ENCODE measurements at regions not wholly inside any gene's neighbourhood (a gene's known extent, or its start where the extent isn't known, plus 50 kb on each side); places are given as distances from the start of the nearest gene placed in this dataset.
"Not testable (repeated sequence)": the region's sequence is repeated elsewhere in the genome, so short reads cannot be mapped to it uniquely, and the experiment has no call there.

GRCh38 chr6:68144667-68145066 is 490.4 kb upstream of the ADGRB3 start:
- H3K9me3 Mint-ChIP-seq: peaks cover 9% of the 10 kb centered on the region
- ChIA-PET CTCF (no interaction called here), POLR2A (no interaction called here)
- no peak for DNase-seq
- no peaks in the 10 kb centered on the region for H3K27me3 Mint-ChIP-seq
- no peaks in the 10 kb centered on the region for H3K36me3 Mint-ChIP-seq (ENCODE audit: low read depth)
- no peak overlapping the region for H3K4me3 Mint-ChIP-seq
- H3K27ac Mint-ChIP-seq: no peak overlapping the region
- no peaks in the 10 kb centered on the region for H3K4me1 Mint-ChIP-seq

DNA sequence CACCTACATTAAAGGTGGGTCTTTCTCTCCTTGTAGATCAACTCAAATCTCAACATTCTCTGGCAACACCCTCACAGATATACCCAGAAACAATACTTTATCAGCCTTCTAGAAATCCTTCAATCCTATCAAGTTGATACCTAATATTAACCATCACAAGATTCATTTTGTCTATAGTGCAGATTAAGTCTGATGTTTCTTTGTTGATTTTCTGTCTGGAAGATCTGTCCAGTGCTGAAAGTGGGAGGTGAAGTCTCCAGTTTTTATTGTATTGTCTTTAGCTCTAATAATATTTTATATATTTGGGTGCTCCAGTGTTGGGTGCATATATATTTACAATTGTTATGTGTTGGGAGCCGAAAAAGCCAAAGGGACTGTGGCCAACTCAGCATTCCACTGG is 493.9 kb upstream of the ADGRB3 start:
- CTCF ChIA-PET: no interaction called here
- Mint-ChIP-seq H3K9me3 (peaks cover 12% of the 10 kb centered on the region), H3K27ac (no peak overlapping the region), H3K4me3 (no peak overlapping the region), H3K27me3 (no peaks in the 10 kb centered on the region), H3K36me3 (ENCODE audit: low read depth) (no peaks in the 10 kb centered on the region), H3K4me1 (no peaks in the 10 kb centered on the region)
- POLR2A ChIA-PET: no interaction called here
- DNase-seq: no peak

DNA sequence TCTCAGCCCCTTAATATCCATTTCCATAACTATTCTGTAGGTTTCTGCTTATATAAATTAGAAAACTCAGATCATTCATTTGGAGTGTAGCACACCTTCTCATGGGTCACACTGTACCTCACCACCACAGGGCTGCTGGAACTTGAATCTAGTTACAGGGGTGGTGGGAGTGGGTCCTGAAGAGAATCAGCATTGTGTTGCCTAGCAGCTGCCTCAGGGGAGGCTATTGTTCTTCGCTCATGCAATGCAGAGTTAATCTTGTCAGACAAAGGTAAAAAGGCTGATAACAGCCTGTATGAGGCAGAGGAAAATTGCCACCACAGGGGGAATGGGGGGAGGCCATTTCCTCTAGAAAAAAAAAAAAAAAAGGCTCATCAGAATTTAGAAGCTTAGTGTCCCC is 496.0 kb upstream of the ADGRB3 start:
- no peaks in the 10 kb centered on the region for H3K36me3 Mint-ChIP-seq (ENCODE audit: low read depth)
- no peaks in the 10 kb centered on the region for H3K27me3 Mint-ChIP-seq
- no peaks in the 10 kb centered on the region for H3K4me1 Mint-ChIP-seq
- CTCF ChIA-PET: no interaction called here
- no peak overlapping the region for H3K27ac Mint-ChIP-seq
- DNase-seq: no peak
- POLR2A ChIA-PET: no interaction called here
- no peak overlapping the region for H3K4me3 Mint-ChIP-seq
- peaks cover 13% of the 10 kb centered on the region for H3K9me3 Mint-ChIP-seq

GRCh38 chr6:68134796-68135195 is 500.3 kb upstream of the ADGRB3 start:
- ChIA-PET POLR2A (no interaction called here), CTCF (no interaction called here)
- H3K4me1 Mint-ChIP-seq: no peaks in the 10 kb centered on the region
- H3K4me3 Mint-ChIP-seq: no peak overlapping the region
- peaks cover 10% of the 10 kb centered on the region for H3K9me3 Mint-ChIP-seq
- H3K36me3 Mint-ChIP-seq (ENCODE audit: low read depth): no peaks in the 10 kb centered on the region
- H3K27ac Mint-ChIP-seq: no peak overlapping the region
- no peak for DNase-seq
- H3K27me3 Mint-ChIP-seq: no peaks in the 10 kb centered on the region

DNA sequence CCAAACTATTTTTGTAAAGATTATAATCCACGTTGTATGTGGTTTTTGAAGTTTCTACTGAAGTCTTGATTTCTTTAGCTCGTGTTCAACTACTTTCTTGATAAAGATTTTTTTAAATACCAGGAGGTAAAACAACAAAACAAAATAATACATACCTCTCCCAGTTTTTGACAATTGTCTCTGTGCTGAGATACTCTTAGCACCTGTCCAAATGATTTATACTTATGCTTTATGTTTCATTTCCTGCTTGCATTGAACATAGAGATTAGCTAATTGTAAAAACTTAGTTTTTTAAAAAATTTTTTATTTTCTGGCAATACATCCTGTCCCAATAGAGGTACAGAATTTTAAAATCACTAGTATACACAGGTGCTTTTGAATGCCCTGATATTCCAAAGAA is 506.9 kb upstream of the ADGRB3 start:
- Mint-ChIP-seq H3K36me3 (ENCODE audit: low read depth) (no peaks in the 10 kb centered on the region), H3K4me1 (no peaks in the 10 kb centered on the region), H3K4me3 (no peak overlapping the region), H3K27ac (no peak overlapping the region), H3K27me3 (no peaks in the 10 kb centered on the region), H3K9me3 (peaks cover 3% of the 10 kb centered on the region)
- POLR2A ChIA-PET: no interaction called here
- DNase-seq: no peak
- CTCF ChIA-PET: no interaction called here

DNA sequence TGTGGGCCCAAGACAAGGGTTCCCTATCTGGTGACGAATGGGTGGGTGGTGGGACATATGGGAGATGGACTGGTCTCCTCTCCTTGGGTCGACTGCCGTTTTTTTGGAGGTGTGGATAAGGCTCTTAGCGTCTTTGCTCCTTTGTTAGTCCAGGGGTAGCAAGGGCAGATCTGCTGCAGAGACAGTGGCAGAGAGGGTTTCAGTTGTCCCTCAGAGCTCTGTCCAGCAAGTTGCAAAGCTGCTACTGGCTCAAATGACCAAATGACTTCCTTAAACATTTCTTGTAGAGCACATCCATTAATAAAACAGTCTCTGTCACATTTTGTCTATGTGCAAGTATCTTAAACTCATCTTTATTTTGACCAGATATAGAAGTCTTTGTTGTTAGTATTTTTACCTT is 508.0 kb upstream of the ADGRB3 start:
- Mint-ChIP-seq H3K27me3 (no peaks in the 10 kb centered on the region), H3K27ac (no peak overlapping the region), H3K4me3 (no peak overlapping the region), H3K36me3 (ENCODE audit: low read depth) (no peaks in the 10 kb centered on the region), H3K4me1 (no peaks in the 10 kb centered on the region), H3K9me3 (peaks cover 10% of the 10 kb centered on the region)
- DNase-seq: no peak
- ChIA-PET POLR2A (no interaction called here), CTCF (no interaction called here)

DNA sequence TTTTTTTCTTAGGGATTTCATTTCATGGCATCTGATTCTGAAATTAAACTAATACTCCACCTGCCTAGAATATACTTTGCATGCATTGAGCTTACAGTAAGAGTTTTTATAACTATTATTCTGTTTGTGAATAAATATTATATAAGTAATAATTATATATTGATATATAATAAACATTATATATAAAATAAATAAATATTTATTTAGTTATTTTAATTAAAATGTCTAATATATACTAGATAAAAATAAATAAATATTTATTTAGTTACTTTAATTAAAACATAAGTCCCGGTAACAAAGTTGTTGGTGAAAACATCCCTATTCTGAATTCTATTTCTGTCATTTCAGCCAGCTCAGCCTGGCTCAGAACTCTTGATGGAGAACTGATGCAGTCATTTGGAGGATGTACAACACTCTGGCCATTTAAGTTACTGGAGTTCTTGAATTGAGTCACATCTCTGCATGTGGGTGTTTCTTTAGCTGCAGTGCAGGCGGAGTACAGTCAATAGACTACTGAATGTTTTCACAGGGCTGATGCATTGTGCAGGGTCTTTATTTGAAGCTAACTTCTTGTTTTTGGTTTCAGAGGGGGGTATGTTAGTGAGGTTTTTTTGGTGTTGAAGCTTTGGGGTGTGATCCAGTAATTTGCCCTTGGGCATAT is 508.9 kb upstream of the ADGRB3 start:
- peaks cover 9% of the 10 kb centered on the region for H3K9me3 Mint-ChIP-seq
- no peaks in the 10 kb centered on the region for H3K27me3 Mint-ChIP-seq
- no peak overlapping the region for H3K27ac Mint-ChIP-seq
- ChIA-PET CTCF (no interaction called here), POLR2A (no interaction called here)
- H3K4me1 Mint-ChIP-seq: no peaks in the 10 kb centered on the region
- DNase-seq: no peak
- H3K36me3 Mint-ChIP-seq (ENCODE audit: low read depth): no peaks in the 10 kb centered on the region
- H3K4me3 Mint-ChIP-seq: no peak overlapping the region

DNA sequence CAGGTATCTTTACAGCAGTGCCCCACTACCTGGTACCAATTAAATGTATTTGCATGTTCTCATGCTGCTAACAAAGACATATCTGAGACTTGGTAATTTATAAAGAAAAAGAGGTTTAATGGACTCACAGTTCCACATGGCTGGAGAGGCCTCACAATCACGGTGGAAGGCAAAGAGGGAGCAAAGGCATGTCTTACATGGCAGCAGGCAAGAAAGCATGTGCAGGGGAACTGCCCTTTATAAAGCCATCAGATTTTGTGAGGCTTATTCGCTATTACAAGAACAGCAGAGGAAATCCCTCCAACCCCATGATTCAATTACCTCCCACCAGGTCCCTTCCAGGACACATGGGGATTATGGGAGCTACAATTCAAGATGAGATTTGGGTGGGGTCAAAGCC is 512.1 kb upstream of the ADGRB3 start:
- H3K4me1 Mint-ChIP-seq; H3K4me3 Mint-ChIP-seq; H3K27me3 Mint-ChIP-seq; POLR2A ChIA-PET; CTCF ChIA-PET; H3K27ac Mint-ChIP-seq; H3K36me3 Mint-ChIP-seq (ENCODE audit: low read depth); DNase-seq: not testable (repeated sequence)
- peaks cover 11% of the 10 kb centered on the region for H3K9me3 Mint-ChIP-seq

DNA sequence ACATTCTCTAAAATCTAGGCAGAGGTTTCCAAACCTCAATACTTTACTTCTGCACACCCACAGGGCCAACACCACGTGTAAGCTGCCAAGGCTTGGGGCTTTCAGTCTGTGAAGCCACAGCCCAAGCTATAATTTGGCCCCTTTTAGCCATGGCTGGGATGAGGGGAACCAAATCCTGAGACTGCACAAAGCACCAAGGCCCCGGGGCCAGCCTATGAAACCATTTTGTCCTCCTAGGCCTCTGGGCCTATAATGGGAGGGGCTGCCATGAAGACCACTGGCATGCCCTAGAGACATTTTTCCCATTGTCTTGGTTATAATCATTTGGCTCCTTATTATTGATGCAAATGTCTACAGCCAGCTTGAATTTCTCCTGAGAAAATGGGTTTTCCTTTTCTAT is 513.0 kb upstream of the ADGRB3 start:
- H3K4me1 Mint-ChIP-seq: no peaks in the 10 kb centered on the region
- ChIA-PET POLR2A (no interaction called here), CTCF (no interaction called here)
- no peaks in the 10 kb centered on the region for H3K27me3 Mint-ChIP-seq
- H3K36me3 Mint-ChIP-seq (ENCODE audit: low read depth): no peaks in the 10 kb centered on the region
- no peak for DNase-seq
- H3K27ac Mint-ChIP-seq: no peak overlapping the region
- H3K9me3 Mint-ChIP-seq: peaks cover 11% of the 10 kb centered on the region
- H3K4me3 Mint-ChIP-seq: no peak overlapping the region

DNA sequence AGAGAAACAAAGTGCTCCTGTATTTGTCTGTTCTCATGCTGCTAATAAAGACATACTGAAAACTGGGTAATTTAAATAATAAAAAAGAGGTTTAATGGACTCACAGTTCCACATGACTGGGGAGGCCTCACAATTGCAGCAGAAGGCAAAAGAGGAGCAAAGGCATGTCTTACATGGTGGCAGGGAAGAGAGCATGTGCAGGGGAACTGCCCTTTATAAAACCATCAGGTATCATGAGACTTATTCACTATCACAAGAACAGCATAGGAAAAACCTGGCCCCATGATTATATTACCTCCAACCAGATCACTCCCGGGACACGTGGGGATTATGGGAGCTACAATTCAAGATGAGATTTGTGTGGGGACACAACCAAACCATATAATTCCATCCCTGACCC is 514.1 kb upstream of the ADGRB3 start:
- DNase-seq; H3K27me3 Mint-ChIP-seq; CTCF ChIA-PET; POLR2A ChIA-PET; H3K4me3 Mint-ChIP-seq; H3K36me3 Mint-ChIP-seq (ENCODE audit: low read depth); H3K4me1 Mint-ChIP-seq; H3K27ac Mint-ChIP-seq: not testable (repeated sequence)
- peaks cover 11% of the 10 kb centered on the region for H3K9me3 Mint-ChIP-seq

GRCh38 chr6:68114463-68115047 is 520.5 kb upstream of the ADGRB3 start:
- CTCF ChIA-PET: no interaction called here
- H3K4me3 Mint-ChIP-seq: no peak overlapping the region
- no peak overlapping the region for H3K27ac Mint-ChIP-seq
- H3K27me3 Mint-ChIP-seq: no peaks in the 10 kb centered on the region
- POLR2A ChIA-PET: no interaction called here
- H3K36me3 Mint-ChIP-seq (ENCODE audit: low read depth): no peaks in the 10 kb centered on the region
- no peak for DNase-seq
- peaks cover 1% of the 10 kb centered on the region for H3K9me3 Mint-ChIP-seq
- H3K4me1 Mint-ChIP-seq: no peaks in the 10 kb centered on the region

GRCh38 chr6:68108233-68108835 is 526.7 kb upstream of the ADGRB3 start:
- Mint-ChIP-seq H3K27ac (no peak overlapping the region), H3K36me3 (ENCODE audit: low read depth) (no peaks in the 10 kb centered on the region), H3K4me1 (no peaks in the 10 kb centered on the region), H3K27me3 (no peaks in the 10 kb centered on the region), H3K4me3 (no peak overlapping the region), H3K9me3 (peaks cover 9% of the 10 kb centered on the region)
- no peak for DNase-seq
- ChIA-PET CTCF (no interaction called here), POLR2A (no interaction called here)

- Mint-ChIP-seq H3K27me3 (no peaks in the 10 kb centered on the region), H3K9me3 (peaks cover 4% of the 10 kb centered on the region), H3K4me3 (no peak overlapping the region), H3K4me1 (no peaks in the 10 kb centered on the region), H3K27ac (no peak overlapping the region), H3K36me3 (ENCODE audit: low read depth) (no peaks in the 10 kb centered on the region)
- POLR2A ChIA-PET: no interaction called here
- CTCF ChIA-PET: no interaction called here
- no peak for DNase-seq
Measured at GRCh38 chr6:68094070-68094469, 541.0 kb upstream of the ADGRB3 start.

DNA sequence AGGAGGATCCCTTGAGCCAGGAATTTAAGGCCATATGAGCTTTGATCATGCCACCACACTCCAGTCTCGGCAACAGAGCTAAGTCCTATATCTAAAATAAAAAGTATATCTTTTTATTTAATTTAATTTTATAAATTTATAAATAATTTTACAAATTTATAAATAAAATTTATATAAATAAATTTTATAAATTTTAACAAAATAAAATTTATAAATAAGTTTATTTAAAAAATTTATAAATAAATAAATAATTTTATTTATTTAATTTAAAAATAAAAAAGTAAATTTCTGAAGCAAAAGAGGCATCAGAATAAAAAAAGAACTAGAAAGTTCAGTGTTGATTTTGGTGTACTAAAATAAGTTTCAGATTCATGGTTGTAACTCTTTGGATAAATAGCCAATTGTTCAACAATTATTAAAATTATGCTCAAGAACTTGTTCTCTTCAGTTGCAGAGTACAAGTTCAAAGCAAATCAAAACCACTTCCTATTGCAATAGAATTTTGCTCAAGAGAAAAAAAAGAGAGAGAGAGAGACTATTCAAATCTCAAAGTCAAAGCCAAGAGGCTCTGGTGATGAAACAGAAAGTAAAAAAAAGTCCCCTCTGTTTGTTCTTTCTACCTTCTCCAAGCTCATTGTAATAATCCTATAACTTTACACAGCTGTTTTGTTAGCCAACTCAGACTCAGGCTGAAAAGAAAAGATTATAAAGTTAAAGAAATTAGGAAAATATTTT is 547.5 kb upstream of the ADGRB3 start:
- CTCF ChIA-PET: no interaction called here

More for the DNA sequence above, 547.5 kb upstream of the ADGRB3 start:
- H3K27ac Mint-ChIP-seq: no peak overlapping the region
- no peak for DNase-seq
- H3K4me3 Mint-ChIP-seq: no peak overlapping the region
- H3K36me3 Mint-ChIP-seq (ENCODE audit: low read depth): no peaks in the 10 kb centered on the region
- no peaks in the 10 kb centered on the region for H3K27me3 Mint-ChIP-seq
- POLR2A ChIA-PET: no interaction called here
- H3K4me1 Mint-ChIP-seq: no peaks in the 10 kb centered on the region
- peaks cover 2% of the 10 kb centered on the region for H3K9me3 Mint-ChIP-seq
